ENCODE measurements at regions not wholly inside any gene's neighbourhood (a gene's known extent, or its start where the extent isn't known, plus 50 kb on each side); places are given as distances from the start of the nearest gene placed in this dataset.

DNA sequence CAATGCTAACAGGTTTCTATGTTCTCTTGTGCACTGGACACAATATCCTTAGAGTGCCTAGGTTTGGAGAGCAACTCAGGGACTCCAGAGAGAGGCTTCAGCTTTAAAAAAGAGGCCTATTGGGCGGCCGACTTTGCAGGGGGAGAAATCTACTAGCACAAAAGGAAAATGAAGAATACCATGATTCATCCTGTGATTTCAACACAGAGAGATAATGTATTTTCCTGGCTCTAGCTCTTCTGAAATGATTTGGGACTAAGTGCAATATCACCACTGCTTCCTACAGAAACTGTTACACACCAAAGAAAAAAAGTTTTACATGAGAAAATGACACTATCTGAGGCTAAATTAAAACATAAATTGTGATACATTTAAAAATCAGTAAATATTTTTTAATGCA is 146.1 kb upstream of the TSLP start:
- ATAC-seq (ENCODE audit: poor library complexity) = no peak
- Histone ChIP-seq H3K9me3 (ENCODE audit: control insufficient read depth in 1 of 2, insufficient read depth in 1 of 2, low read length in 2 of 2) (no peaks in the 10 kb centered on the region), H3K4me1 (ENCODE audit: insufficient read depth, low read length) (no peaks in the 10 kb centered on the region), H3K4me3 (ENCODE audit: low read length) (no peak overlapping the region), H3K36me3 (ENCODE audit: insufficient read depth, low read length) (no peaks in the 10 kb centered on the region), H3K27ac (ENCODE audit: low read depth in 1 of 2, low read length in 2 of 2) (no peak overlapping the region), H3K27me3 (ENCODE audit: control insufficient read depth in 1 of 2, insufficient read depth in 2 of 2, low read length in 2 of 2) (peaks cover 0 to 9% of the 10 kb centered on the region in 2 experiments)
- H3K27ac Mint-ChIP-seq = no peak overlapping the region
- CTCF ChIA-PET = no interaction called here
- DNase-seq = no peak
- H3K9me3 Mint-ChIP-seq = no peaks in the 10 kb centered on the region
- H3K36me3 Mint-ChIP-seq (ENCODE audit: low read depth) = no peaks in the 10 kb centered on the region
- POLR2A ChIA-PET = no interaction called here
- intact Hi-C loops (cut with DNase I, micrococcal nuclease) = no loop called here
- H3K4me1 Mint-ChIP-seq (ENCODE audit: low read depth) = no peaks in the 10 kb centered on the region
- peaks cover 18% of the 10 kb centered on the region for H3K27me3 Mint-ChIP-seq
- H3K4me3 Mint-ChIP-seq = no peak overlapping the region
- no peak for TF ChIP-seq CTCF (IDR thresholded peaks at IDR 0.05)

GRCh38 chr5:110925916-110926315 is 145.6 kb upstream of the TSLP start:
- no peaks in the 10 kb centered on the region for H3K36me3 Mint-ChIP-seq (ENCODE audit: low read depth)
- intact Hi-C loops (cut with DNase I, micrococcal nuclease) = no loop called here
- TF ChIP-seq CTCF (IDR thresholded peaks at IDR 0.05) = no peak
- H3K9me3 Mint-ChIP-seq = no peaks in the 10 kb centered on the region
- Histone ChIP-seq H3K27ac (ENCODE audit: low read depth in 1 of 2, low read length in 2 of 2) (no peak overlapping the region), H3K4me3 (ENCODE audit: low read length) (no peak overlapping the region), H3K9me3 (ENCODE audit: control insufficient read depth in 1 of 2, insufficient read depth in 1 of 2, low read length in 2 of 2) (no peaks in the 10 kb centered on the region), H3K36me3 (ENCODE audit: insufficient read depth, low read length) (no peaks in the 10 kb centered on the region), H3K4me1 (ENCODE audit: insufficient read depth, low read length) (no peaks in the 10 kb centered on the region), H3K27me3 (ENCODE audit: control insufficient read depth in 1 of 2, insufficient read depth in 2 of 2, low read length in 2 of 2) (peaks cover 0 to 9% of the 10 kb centered on the region in 2 experiments)
- H3K27me3 Mint-ChIP-seq = peaks cover 18% of the 10 kb centered on the region
- no peak for DNase-seq
- no peak overlapping the region for H3K27ac Mint-ChIP-seq
- H3K4me1 Mint-ChIP-seq (ENCODE audit: low read depth) = no peaks in the 10 kb centered on the region
- H3K4me3 Mint-ChIP-seq = no peak overlapping the region
- POLR2A ChIA-PET = no interaction called here
- no peak for ATAC-seq (ENCODE audit: poor library complexity)
- CTCF ChIA-PET = no interaction called here

- intact Hi-C loops (cut with DNase I, micrococcal nuclease) = no loop called here
- ChIA-PET CTCF (no interaction called here), POLR2A (no interaction called here)
- peaks cover 0 to 4% of the 10 kb centered on the region in 2 experiments for H3K27me3 ChIP-seq (ENCODE audit: control insufficient read depth in 1 of 2, insufficient read depth in 2 of 2, low read length in 2 of 2)
- no peak overlapping the region for H3K27ac ChIP-seq (ENCODE audit: low read depth in 1 of 2, low read length in 2 of 2)
- no peaks in the 10 kb centered on the region for H3K4me1 ChIP-seq (ENCODE audit: insufficient read depth, low read length)
- ATAC-seq (ENCODE audit: poor library complexity) (no peak), DNase-seq (no peak)
- H3K36me3 Mint-ChIP-seq (ENCODE audit: low read depth) = no peaks in the 10 kb centered on the region
- H3K9me3 Mint-ChIP-seq = no peaks in the 10 kb centered on the region
- no peak for TF ChIP-seq CTCF (IDR thresholded peaks at IDR 0.05)
- no peak overlapping the region for H3K27ac Mint-ChIP-seq
- H3K36me3 ChIP-seq (ENCODE audit: insufficient read depth, low read length) = no peaks in the 10 kb centered on the region
- no peak overlapping the region for H3K4me3 ChIP-seq (ENCODE audit: low read length)
- H3K4me1 Mint-ChIP-seq (ENCODE audit: low read depth) = no peaks in the 10 kb centered on the region
- H3K27me3 Mint-ChIP-seq = peaks cover 31% of the 10 kb centered on the region
- H3K4me3 Mint-ChIP-seq = no peak overlapping the region
- H3K9me3 ChIP-seq (ENCODE audit: control insufficient read depth in 1 of 2, insufficient read depth in 1 of 2, low read length in 2 of 2) = peaks cover 0 to 13% of the 10 kb centered on the region in 2 experiments
Observed at GRCh38 chr5:110932755-110933488, 138.6 kb upstream of the TSLP start.

Measured in CD4-positive, alpha-beta T cell (primary cell).